ENCODE measurements at regions not wholly inside any gene's neighbourhood (a gene's known extent, or its start where the extent isn't known, plus 50 kb on each side); places are given as distances from the start of the nearest gene placed in this dataset.

DNA sequence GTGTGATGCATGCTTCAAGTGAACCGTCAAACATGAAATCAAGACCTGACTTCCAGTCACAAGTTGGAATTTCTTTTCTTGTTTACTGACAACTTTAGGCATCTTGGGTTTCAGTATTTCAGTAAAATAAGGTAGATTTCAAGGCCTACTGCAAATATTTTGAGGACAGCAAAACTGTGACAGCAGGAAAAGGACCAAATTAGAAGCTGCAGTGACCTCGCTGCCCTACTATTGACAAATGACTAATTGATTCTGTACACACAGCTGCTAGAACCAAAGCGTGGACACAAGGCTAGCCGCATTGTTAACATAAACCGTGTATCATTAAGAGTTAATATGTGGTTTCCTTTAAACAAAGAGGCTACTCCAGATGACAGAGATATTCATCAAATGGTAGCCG is 105.7 kb upstream of the SEC61G start (continued):
- TF ChIP-seq, protein P1, sequence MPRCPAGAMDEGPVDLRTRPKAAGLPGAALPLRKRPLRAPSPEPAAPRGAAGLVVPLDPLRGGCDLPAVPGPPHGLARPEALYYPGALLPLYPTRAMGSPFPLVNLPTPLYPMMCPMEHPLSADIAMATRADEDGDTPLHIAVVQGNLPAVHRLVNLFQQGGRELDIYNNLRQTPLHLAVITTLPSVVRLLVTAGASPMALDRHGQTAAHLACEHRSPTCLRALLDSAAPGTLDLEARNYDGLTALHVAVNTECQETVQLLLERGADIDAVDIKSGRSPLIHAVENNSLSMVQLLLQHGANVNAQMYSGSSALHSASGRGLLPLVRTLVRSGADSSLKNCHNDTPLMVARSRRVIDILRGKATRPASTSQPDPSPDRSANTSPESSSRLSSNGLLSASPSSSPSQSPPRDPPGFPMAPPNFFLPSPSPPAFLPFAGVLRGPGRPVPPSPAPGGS (IDR thresholded peaks at IDR 0.05; ENCODE audit: borderline replicate concordance, insufficient read depth, low read depth, low read length, poor library complexity, severe bottlenecking): no peak

DNA sequence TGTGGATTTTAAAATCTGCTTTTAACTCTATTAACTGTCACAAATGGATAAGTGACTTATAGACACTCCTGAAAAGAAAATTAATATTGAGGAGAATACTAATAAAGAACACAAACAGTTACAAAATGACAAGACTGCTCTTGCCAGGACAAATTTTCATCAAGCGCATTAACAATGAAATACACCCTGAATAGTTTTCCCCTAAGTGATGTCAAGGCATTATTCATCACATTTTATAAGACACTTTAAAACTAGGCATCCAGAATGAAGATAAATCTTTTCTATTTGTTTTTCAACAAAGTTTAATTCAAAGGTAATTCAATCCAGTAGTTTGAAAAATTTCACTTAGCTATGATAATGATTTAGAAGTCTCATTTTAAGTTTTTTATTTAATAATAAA is 110.5 kb upstream of the SEC61G start:
- Histone ChIP-seq H4K20me1 (ENCODE audit: control insufficient read depth, insufficient read depth) (no peaks in the 10 kb centered on the region), H3K27ac (ENCODE audit: control insufficient read depth, insufficient read depth) (no peak overlapping the region), H3K4me3 (no peak overlapping the region), H3K9me3 (replicated peaks; ENCODE audit: control insufficient read depth, insufficient read depth, low read length) (no peaks in the 10 kb centered on the region), H3K4me2 (ENCODE audit: control insufficient read depth, insufficient read depth) (no peak overlapping the region), H3K27me3 (replicated peaks in 1 of 2; ENCODE audit: control insufficient read depth in 2 of 2, insufficient read depth in 2 of 2, low read length in 1 of 2) (no peaks in the 10 kb centered on the region), H2AFZ (ENCODE audit: control insufficient read depth, low read depth, low read length) (no peak overlapping the region), H3K79me2 (ENCODE audit: control insufficient read depth, insufficient read depth, low read length) (no peaks in the 10 kb centered on the region), H3K4me1 (ENCODE audit: control insufficient read depth, insufficient read depth, low read length) (no peaks in the 10 kb centered on the region), H3K36me3 (ENCODE audit: control insufficient read depth in 2 of 2, insufficient read depth in 2 of 2, low read length in 1 of 2) (no peaks in the 10 kb centered on the region), H3K9ac (ENCODE audit: control insufficient read depth, insufficient read depth, low read length) (no peak overlapping the region)
- BruUV-seq (replicated peaks): no TSS peak
- in situ Hi-C loops (cut with MboI) (no loop called here), intact Hi-C loops (cut with micrococcal nuclease; ENCODE audit: unreplicated experiment) (no loop called here)
- no peak for FAIRE-seq
- ChIA-PET SMC1A (ENCODE audit: uncharacterized antibody, unreplicated experiment) (no interaction called here), POLR2A (no interaction called here), RAD21 (ENCODE audit: unreplicated experiment) (no interaction called here), CTCF (interaction anchor here (2.4 kb wide), 1 partner anchor 386 kb away, joined by 6 read pairs; no protein-coding TSS in a partner anchor)
- no peak for DNase-seq (ENCODE audit: low read depth, low spot score)
- WGBS (ENCODE audit: insufficient coverage, insufficient replicate concordance, low lambda C conversion rate, missing lambda C conversion rate): 81% methylated on average over 1 of the region's 1 CpG
- ATAC-seq: no peak
- TF ChIP-seq, protein P2, sequence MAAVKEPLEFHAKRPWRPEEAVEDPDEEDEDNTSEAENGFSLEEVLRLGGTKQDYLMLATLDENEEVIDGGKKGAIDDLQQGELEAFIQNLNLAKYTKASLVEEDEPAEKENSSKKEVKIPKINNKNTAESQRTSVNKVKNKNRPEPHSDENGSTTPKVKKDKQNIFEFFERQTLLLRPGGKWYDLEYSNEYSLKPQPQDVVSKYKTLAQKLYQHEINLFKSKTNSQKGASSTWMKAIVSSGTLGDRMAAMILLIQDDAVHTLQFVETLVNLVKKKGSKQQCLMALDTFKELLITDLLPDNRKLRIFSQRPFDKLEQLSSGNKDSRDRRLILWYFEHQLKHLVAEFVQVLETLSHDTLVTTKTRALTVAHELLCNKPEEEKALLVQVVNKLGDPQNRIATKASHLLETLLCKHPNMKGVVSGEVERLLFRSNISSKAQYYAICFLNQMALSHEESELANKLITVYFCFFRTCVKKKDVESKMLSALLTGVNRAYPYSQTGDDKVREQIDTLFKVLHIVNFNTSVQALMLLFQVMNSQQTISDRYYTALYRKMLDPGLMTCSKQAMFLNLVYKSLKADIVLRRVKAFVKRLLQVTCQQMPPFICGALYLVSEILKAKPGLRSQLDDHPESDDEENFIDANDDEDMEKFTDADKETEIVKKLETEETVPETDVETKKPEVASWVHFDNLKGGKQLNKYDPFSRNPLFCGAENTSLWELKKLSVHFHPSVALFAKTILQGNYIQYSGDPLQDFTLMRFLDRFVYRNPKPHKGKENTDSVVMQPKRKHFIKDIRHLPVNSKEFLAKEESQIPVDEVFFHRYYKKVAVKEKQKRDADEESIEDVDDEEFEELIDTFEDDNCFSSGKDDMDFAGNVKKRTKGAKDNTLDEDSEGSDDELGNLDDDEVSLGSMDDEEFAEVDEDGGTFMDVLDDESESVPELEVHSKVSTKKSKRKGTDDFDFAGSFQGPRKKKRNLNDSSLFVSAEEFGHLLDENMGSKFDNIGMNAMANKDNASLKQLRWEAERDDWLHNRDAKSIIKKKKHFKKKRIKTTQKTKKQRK (IDR thresholded peaks at IDR 0.05; ENCODE audit: low read depth, low read length): no peak
- TF ChIP-seq ZZZ3 (IDR thresholded peaks at IDR 0.05; ENCODE audit: control insufficient read depth, insufficient read length, low read depth) (no peak), MEF2A (IDR thresholded peaks at IDR 0.05; ENCODE audit: insufficient read depth, low read depth, low read length) (no peak), BCL11A (IDR thresholded peaks at IDR 0.05; ENCODE audit: low read depth, low read length) (no peak), CREB1 (IDR thresholded peaks at IDR 0.05; ENCODE audit: low read depth) (no peak), NFYA (IDR thresholded peaks at IDR 0.05; ENCODE audit: borderline replicate concordance, low read depth, low read length) (no peak), EP300 (IDR thresholded peaks at IDR 0.05; ENCODE audit: borderline replicate concordance in 1 of 2, control insufficient read depth in 1 of 2, low read depth in 2 of 2, low read length in 2 of 2) (no peak), TARDBP (IDR thresholded peaks at IDR 0.05; ENCODE audit: borderline replicate concordance) (no peak), HDGF (IDR thresholded peaks at IDR 0.05) (no peak), YBX1 (IDR thresholded peaks at IDR 0.05) (no peak), SRF (IDR thresholded peaks at IDR 0.05; ENCODE audit: low read depth in 2 of 2, low read length in 2 of 2) (no peak), MTA2 (IDR thresholded peaks at IDR 0.05; ENCODE audit: low read depth) (no peak), CREM (IDR thresholded peaks at IDR 0.05; ENCODE audit: low read depth) (no peak), JUND (IDR thresholded peaks at IDR 0.05; ENCODE audit: low read depth, low read length) (no peak)
- TF ChIP-seq, protein P3, sequence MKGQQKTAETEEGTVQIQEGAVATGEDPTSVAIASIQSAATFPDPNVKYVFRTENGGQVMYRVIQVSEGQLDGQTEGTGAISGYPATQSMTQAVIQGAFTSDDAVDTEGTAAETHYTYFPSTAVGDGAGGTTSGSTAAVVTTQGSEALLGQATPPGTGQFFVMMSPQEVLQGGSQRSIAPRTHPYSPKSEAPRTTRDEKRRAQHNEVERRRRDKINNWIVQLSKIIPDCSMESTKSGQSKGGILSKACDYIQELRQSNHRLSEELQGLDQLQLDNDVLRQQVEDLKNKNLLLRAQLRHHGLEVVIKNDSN (IDR thresholded peaks at IDR 0.05; ENCODE audit: borderline replicate concordance, extremely low read length, insufficient read depth, low read depth, low read length): no peak
- TF ChIP-seq, protein P4, sequence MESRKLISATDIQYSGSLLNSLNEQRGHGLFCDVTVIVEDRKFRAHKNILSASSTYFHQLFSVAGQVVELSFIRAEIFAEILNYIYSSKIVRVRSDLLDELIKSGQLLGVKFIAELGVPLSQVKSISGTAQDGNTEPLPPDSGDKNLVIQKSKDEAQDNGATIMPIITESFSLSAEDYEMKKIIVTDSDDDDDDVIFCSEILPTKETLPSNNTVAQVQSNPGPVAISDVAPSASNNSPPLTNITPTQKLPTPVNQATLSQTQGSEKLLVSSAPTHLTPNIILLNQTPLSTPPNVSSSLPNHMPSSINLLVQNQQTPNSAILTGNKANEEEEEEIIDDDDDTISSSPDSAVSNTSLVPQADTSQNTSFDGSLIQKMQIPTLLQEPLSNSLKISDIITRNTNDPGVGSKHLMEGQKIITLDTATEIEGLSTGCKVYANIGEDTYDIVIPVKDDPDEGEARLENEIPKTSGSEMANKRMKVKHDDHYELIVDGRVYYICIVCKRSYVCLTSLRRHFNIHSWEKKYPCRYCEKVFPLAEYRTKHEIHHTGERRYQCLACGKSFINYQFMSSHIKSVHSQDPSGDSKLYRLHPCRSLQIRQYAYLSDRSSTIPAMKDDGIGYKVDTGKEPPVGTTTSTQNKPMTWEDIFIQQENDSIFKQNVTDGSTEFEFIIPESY (IDR thresholded peaks at IDR 0.05): no peak
